PC-9 (cell line): ENCODE measurements at regions not wholly inside any gene's neighbourhood (a gene's known extent, or its start where the extent isn't known, plus 50 kb on each side); places are given as distances from the start of the nearest gene placed in this dataset.
A peak's percentile ranks its signal among the peaks of the same experiment; 100 is the strongest.

ENCODE experiments used
- BruUV-seq: library from RNA; stranded (reverse); fragments of 400-500 nt; replicated peaks from 2 replicates; lab custom pipeline; 2021; lab: Mats Ljungman, UMichigan
- CTCF ChIA-PET: fragments of 300-600 bp; sonication (Branson Sonifier 250); formaldehyde crosslinking; loops from one replicate; lab custom pipeline; 2022; ENCODE audit warnings: antibody characterized with exemption; lab: Charles Lee
- POLR2A ChIA-PET: fragments of 300-600 bp; sonication (Branson Sonifier 250); formaldehyde crosslinking; loops from one replicate; lab custom pipeline; 2022; ENCODE audit warnings: antibody characterized with exemption; ENCODE audit not compliant: unreplicated experiment; lab: Charles Lee
- DNase-seq, 2 experiments: peaks; one replicate each; pipeline versions ENCODE4 v3.0.0 to v3.0.0-alpha.2; 2015 to 2022; ENCODE audit warnings: mixed read lengths in 1 of 2
- H2AFZ ChIP-seq: fragments of 200-600 bp; sonication (generic); 2 replicates; pipeline ENCODE4 v1.8.1; 2017; ENCODE audit warnings: antibody characterized with exemption
- H3F3A ChIP-seq: fragments of 200-600 bp; sonication (generic); 2 replicates; pipeline ENCODE4 v1.8.1; 2017; ENCODE audit warnings: antibody characterized with exemption, mild to moderate bottlenecking, low read depth; ENCODE audit not compliant: insufficient read depth
- H3K27ac ChIP-seq: fragments of 200-600 bp; sonication (generic); 2 replicates; pipeline ENCODE4 v1.6.1; 2016; ENCODE audit warnings: mixed run types
- H3K27me3 ChIP-seq: fragments of 200-600 bp; sonication (generic); 2 replicates; pipeline ENCODE4 v1.6.1; 2016; ENCODE audit warnings: low read depth, mixed run types; ENCODE audit not compliant: insufficient read depth
- H3K36me3 ChIP-seq: fragments of 200-600 bp; sonication (generic); 2 replicates; pipeline ENCODE4 v1.6.1; 2016; ENCODE audit warnings: low read depth, mixed run types
- H3K4me1 ChIP-seq: fragments of 200-600 bp; sonication (generic); replicated peaks from 2 replicates; pipeline ENCODE4 v1.6.1; 2016; ENCODE audit warnings: mixed run types; ENCODE audit not compliant: insufficient read depth
- H3K4me2 ChIP-seq: fragments of 200-600 bp; sonication (generic); 2 replicates; pipeline ENCODE4 v1.6.1; 2017; ENCODE audit warnings: mixed run types
- H3K4me3 ChIP-seq: fragments of 200-600 bp; sonication (generic); 2 replicates; pipeline ENCODE4 v1.6.1; 2016; ENCODE audit warnings: mixed run types
- H3K79me2 ChIP-seq: fragments of 200-600 bp; sonication (generic); 2 replicates; pipeline ENCODE4 v1.6.1; 2017; ENCODE audit warnings: low read depth, mixed run types
- H3K9me2 ChIP-seq: fragments of 200-600 bp; sonication (generic); 2 replicates; pipeline ENCODE4 v1.8.1; 2017; ENCODE audit warnings: mild to moderate bottlenecking; ENCODE audit not compliant: insufficient read depth
- H3K9me3 ChIP-seq: fragments of 200-600 bp; sonication (generic); 2 replicates; pipeline ENCODE4 v1.8.1; 2016; ENCODE audit warnings: low read depth; ENCODE audit not compliant: insufficient read depth
- H4K20me1 ChIP-seq: fragments of 200-600 bp; sonication (generic); 2 replicates; pipeline ENCODE4 v1.8.1; 2017; ENCODE audit not compliant: insufficient read depth
- CTCF ChIP-seq: fragments of 200-600 bp; sonication (generic); conservative IDR thresholded peaks from 2 replicates; pipeline ENCODE4 v1.6.1; 2017; ENCODE audit warnings: mixed run types, antibody characterized with exemption, mild to moderate bottlenecking, moderate library complexity
- EZH2 ChIP-seq: fragments of 200-600 bp; sonication (generic); IDR thresholded peaks from 2 replicates; pipeline ENCODE4 v1.8.0; 2017; ENCODE audit warnings: antibody characterized with exemption, low read depth
- intact Hi-C: fragments of 100-400 bp; cut with micrococcal nuclease; formaldehyde crosslinking; loops from one replicate; pipeline ENCODE4 v1.10.0; 2022; ENCODE audit not compliant: unreplicated experiment

GRCh38 chr4:43113196-43113595, 220.7 kb downstream of the GRXCR1 start:
- Histone ChIP-seq H3K36me3 (no peaks in the 10 kb centered on the region), H3K27me3 (no peaks in the 10 kb centered on the region), H3K9me2 (no peaks in the 10 kb centered on the region), H3K4me2 (no peak overlapping the region), H3K27ac (no peak overlapping the region), H3K4me1 (no peaks in the 10 kb centered on the region), H3K79me2 (no peaks in the 10 kb centered on the region), H2AFZ (no peak overlapping the region), H4K20me1 (no peaks in the 10 kb centered on the region), H3K4me3 (no peak overlapping the region), H3K9me3 (no peaks in the 10 kb centered on the region), H3F3A (no peaks in the 10 kb centered on the region)
- ChIA-PET POLR2A (no interaction called here), CTCF (no interaction called here)
- TF ChIP-seq CTCF (no peak), EZH2 (no peak)
- no TSS peak for BruUV-seq
- intact Hi-C loops, result no loop called here
- no peak for DNase-seq

GRCh38 chr4:43126595-43126994, 234.1 kb downstream of the GRXCR1 start:
- Histone ChIP-seq H3K36me3 (no peaks in the 10 kb centered on the region), H3K9me2 (no peaks in the 10 kb centered on the region), H3K79me2 (no peaks in the 10 kb centered on the region), H3K4me2 (no peak overlapping the region), H3K27ac (no peak overlapping the region), H4K20me1 (no peaks in the 10 kb centered on the region), H3F3A (no peaks in the 10 kb centered on the region), H2AFZ (no peak overlapping the region), H3K4me1 (no peaks in the 10 kb centered on the region), H3K9me3 (no peaks in the 10 kb centered on the region), H3K4me3 (no peak overlapping the region), H3K27me3 (no peaks in the 10 kb centered on the region)
- intact Hi-C loops, result no loop called here
- ChIA-PET CTCF (no interaction called here), POLR2A (no interaction called here)
- BruUV-seq, result no TSS peak
- TF ChIP-seq EZH2 (no peak), CTCF (no peak)
- DNase-seq, result no peak

- intact Hi-C loops, result loop anchor here (5.0 kb wide), 2 partner anchors 342 to 1497 kb away; no protein-coding TSS in a partner anchor
- H3K4me1 ChIP-seq, result no peaks in the 10 kb centered on the region
- H2AFZ ChIP-seq, result peak overlapping the region; percentile 1; the same call in 1 of the 2 replicates
- no peaks in the 10 kb centered on the region for H3K36me3 ChIP-seq
- CTCF ChIA-PET, result no interaction called here
- no peak overlapping the region for H3K27ac ChIP-seq
- no peaks in the 10 kb centered on the region for H3K9me3 ChIP-seq
- no peak for TF ChIP-seq EZH2
- TF ChIP-seq CTCF, result no peak
- no peaks in the 10 kb centered on the region for H3K9me2 ChIP-seq
- POLR2A ChIA-PET, result no interaction called here
- H3K27me3 ChIP-seq, result no peaks in the 10 kb centered on the region
- no peaks in the 10 kb centered on the region for H3K79me2 ChIP-seq
- DNase-seq, result no peak
- no peaks in the 10 kb centered on the region for H4K20me1 ChIP-seq
- H3K4me3 ChIP-seq, result no peak overlapping the region
- BruUV-seq, result no TSS peak
- H3K4me2 ChIP-seq, result no peak overlapping the region
- no peaks in the 10 kb centered on the region for H3F3A ChIP-seq
Measured at GRCh38 chr4:43130228-43131021, 237.9 kb downstream of the GRXCR1 start.
